Activated T-helper 1 cell treated with Interleukin-2 at 50 U/mL for 16 hours (primary cell): ENCODE measurements at regions not wholly inside any gene's neighbourhood (a gene's known extent, or its start where the extent isn't known, plus 50 kb on each side); places are given as distances from the start of the nearest gene placed in this dataset.
"Not testable (repeated sequence)": the region's sequence is repeated elsewhere in the genome, so short reads cannot be mapped to it uniquely, and the experiment has no call there.

Source experiments
- DNase-seq: peaks from one replicate; pipeline ENCODE4 v3.0.0-alpha.2; 2020; ENCODE audit warnings: low read depth

GRCh38 chr4:77510367-77510766 is 95.3 kb upstream of the CXCL13 start:
- DNase-seq = no peak

DNA sequence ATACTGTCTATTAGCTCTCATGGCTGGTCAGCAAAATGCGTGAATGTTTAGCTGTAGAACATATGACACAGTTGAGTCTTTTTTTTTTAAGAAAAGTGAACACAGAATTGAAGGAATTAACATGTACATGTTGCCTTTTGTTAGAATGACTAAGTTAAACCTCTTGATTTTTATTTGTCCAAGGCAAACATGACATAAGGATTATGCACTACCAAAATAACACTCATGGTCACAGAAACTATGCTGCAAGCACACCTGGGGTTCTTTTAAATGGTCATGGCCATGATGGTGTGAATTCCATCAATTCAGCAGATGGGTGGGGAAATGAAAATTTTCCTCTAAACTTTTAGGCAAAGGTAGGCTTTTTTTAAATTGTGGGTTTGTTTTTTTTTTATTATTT is 80.1 kb upstream of the CXCL13 start:
- no peak for DNase-seq

DNA sequence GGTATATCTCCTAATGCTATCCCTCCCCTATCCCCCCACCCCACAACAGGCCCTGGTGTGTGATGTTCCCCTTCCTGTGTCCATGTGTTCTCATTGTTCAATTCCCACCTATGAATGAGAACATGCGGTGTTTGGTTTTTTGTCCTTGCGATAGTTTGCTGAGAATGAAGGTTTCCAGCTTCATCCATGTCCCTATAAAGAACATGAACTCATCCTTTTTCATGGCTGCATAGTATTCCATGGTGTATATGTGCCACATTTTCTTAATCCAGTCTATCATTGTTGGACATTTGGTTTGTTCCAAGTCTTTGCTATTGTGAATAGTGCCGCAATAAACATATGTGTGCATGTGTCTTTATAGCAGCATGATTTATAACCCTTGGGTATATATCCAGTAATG is 77.7 kb upstream of the CXCL13 start:
- DNase-seq = not testable (repeated sequence)

- DNase-seq = no peak
Observed at GRCh38 chr4:77538144-77538543, 67.5 kb upstream of the CXCL13 start.

DNA sequence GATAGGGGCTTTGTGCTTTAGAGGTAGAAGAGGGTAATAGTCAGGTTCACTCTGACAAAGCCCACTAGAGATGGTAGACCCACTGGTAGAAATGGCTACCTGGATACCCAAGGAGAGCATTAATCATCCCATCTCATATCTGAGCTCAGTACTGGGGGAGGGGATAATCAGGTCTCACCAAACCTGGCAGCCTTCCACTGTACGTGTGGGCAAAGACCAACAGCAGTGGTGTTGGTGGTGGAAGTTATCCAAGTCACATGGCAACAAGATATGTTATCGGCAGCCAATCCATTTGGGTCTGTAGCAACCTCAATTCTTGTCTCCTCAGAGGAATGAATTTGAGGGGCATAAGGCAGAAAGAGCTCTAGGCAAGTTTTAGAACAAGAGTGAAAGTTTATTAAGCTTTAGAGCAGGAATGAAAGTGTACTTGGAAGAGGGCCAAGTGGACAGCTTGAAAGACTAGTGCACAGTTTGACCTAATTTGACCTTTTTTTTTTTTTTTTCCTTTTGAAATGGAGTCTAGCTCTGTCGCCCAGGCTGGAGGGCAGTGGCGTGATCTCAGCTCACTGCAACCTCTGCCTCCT is 67.0 kb upstream of the CXCL13 start:
- no peak for DNase-seq
